HCT116 (cell line): ENCODE measurements at regions not wholly inside any gene's neighbourhood (a gene's known extent, or its start where the extent isn't known, plus 50 kb on each side); places are given as distances from the start of the nearest gene placed in this dataset.

ENCODE experiments used
- CBX3 ChIP-seq: IDR thresholded peaks from 2 replicates; pipeline ENCODE4 v1.6.1; 2012; ENCODE audit warnings: low read depth
- CEBPB ChIP-seq: IDR thresholded peaks from 2 replicates; pipeline ENCODE4 v1.6.1; 2012; ENCODE audit warnings: low read depth
- EGR1 ChIP-seq: IDR thresholded peaks from 2 replicates; pipeline ENCODE4 v1.6.1; 2012; ENCODE audit warnings: low read depth
- EZH2 ChIP-seq: fragments of 200-600 bp; sonication (generic); IDR thresholded peaks from 2 replicates; pipeline ENCODE4 v1.6.1; 2017; ENCODE audit warnings: antibody characterized with exemption, mixed run types
- EZH2phosphoT487 ChIP-seq: fragments of 200-600 bp; IDR thresholded peaks from 2 replicates; pipeline ENCODE4 v1.6.1; 2018; ENCODE audit warnings: antibody characterized with exemption, borderline replicate concordance
- JUND ChIP-seq: IDR thresholded peaks from 2 replicates; pipeline ENCODE4 v1.6.1; 2012
- POLR2A ChIP-seq: IDR thresholded peaks from 2 replicates; pipeline ENCODE4 v1.7.0; 2011; ENCODE audit warnings: borderline replicate concordance; ENCODE audit not compliant: insufficient read depth, insufficient read length; ENCODE audit errors: extremely low read depth
- POLR2AphosphoS5 ChIP-seq: IDR thresholded peaks from 2 replicates; pipeline ENCODE4 v1.6.1; 2011; ENCODE audit warnings: mild to moderate bottlenecking, low read depth, low read length, moderate library complexity
- YY1 ChIP-seq: IDR thresholded peaks from 2 replicates; pipeline ENCODE4 v1.6.1; 2011; ENCODE audit warnings: low read length, low read depth, moderate library complexity, mild to moderate bottlenecking; ENCODE audit not compliant: insufficient replicate concordance; ENCODE audit errors: extremely low read depth
- ZNF274 ChIP-seq: fragments of 200-500 bp; sonication (Bioruptor generic); IDR thresholded peaks from 2 replicates; pipeline ENCODE4 v1.6.1; 2014; ENCODE audit warnings: mild to moderate bottlenecking, low read depth, low read length, inconsistent platforms
- TF ChIP-seq, protein P1 (sequence below), 3 experiments: fragments of 200-600 bp in 1 of 3; sonication (generic) in 1 of 3; IDR thresholded peaks in 2 of 3; conservative IDR thresholded peaks in 1 of 3; 2 replicates each; pipeline ENCODE4 v1.5.1; 2012 to 2017; ENCODE audit warnings: low read depth in 2 of 3, low read length in 2 of 3, antibody characterized with exemption in 1 of 3, borderline replicate concordance in 1 of 3, control low read depth in 1 of 3, mild to moderate bottlenecking in 1 of 3, mixed read lengths in 1 of 3, mixed run types in 1 of 3, moderate library complexity in 1 of 3; ENCODE audit not compliant: insufficient read depth in 1 of 3
- TF ChIP-seq, protein P2 (sequence below): IDR thresholded peaks from 2 replicates; pipeline ENCODE4 v1.6.1; 2012; ENCODE audit warnings: low read depth
- TF ChIP-seq, protein P3 (sequence below): IDR thresholded peaks from 2 replicates; pipeline ENCODE4 v1.6.1; 2011; ENCODE audit warnings: mild to moderate bottlenecking, low read length, moderate library complexity; ENCODE audit not compliant: insufficient replicate concordance; ENCODE audit errors: extremely low read depth
- TF ChIP-seq, protein P4 (sequence below): IDR thresholded peaks from 2 replicates; pipeline ENCODE4 v1.6.1; 2012

DNA sequence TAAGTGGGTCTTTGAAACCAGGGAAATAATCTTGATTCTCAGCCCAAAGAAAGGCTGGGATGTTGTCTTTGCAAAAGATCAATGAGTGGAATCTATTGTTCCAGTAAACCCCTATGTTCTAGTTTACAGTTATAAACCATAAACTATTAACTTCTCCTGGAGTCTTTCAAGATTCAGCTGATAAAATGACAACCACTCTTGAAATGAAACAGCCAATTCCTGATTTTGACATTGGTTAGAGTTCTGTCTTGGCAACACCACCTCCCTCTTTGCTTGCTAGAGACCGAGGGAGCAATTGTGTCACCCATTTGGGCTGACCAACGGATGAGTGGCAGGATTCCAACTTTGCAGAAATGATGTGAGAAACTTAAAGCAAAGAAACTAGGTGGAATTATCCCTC lies 746.9 kb downstream of the SLC4A3 start:
- TF ChIP-seq POLR2A, result no peak
- TF ChIP-seq ZNF274, result no peak
- TF ChIP-seq, protein P1, sequence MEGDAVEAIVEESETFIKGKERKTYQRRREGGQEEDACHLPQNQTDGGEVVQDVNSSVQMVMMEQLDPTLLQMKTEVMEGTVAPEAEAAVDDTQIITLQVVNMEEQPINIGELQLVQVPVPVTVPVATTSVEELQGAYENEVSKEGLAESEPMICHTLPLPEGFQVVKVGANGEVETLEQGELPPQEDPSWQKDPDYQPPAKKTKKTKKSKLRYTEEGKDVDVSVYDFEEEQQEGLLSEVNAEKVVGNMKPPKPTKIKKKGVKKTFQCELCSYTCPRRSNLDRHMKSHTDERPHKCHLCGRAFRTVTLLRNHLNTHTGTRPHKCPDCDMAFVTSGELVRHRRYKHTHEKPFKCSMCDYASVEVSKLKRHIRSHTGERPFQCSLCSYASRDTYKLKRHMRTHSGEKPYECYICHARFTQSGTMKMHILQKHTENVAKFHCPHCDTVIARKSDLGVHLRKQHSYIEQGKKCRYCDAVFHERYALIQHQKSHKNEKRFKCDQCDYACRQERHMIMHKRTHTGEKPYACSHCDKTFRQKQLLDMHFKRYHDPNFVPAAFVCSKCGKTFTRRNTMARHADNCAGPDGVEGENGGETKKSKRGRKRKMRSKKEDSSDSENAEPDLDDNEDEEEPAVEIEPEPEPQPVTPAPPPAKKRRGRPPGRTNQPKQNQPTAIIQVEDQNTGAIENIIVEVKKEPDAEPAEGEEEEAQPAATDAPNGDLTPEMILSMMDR (IDR thresholded peaks at IDR 0.05 in 2 of 3, conservative IDR thresholded peaks at IDR 0.05 in 1 of 3; ENCODE audit: borderline replicate concordance in 1 of 3, insufficient read depth in 1 of 3, low read depth in 2 of 3, low read length in 2 of 3), result no peak
- TF ChIP-seq, protein P2, sequence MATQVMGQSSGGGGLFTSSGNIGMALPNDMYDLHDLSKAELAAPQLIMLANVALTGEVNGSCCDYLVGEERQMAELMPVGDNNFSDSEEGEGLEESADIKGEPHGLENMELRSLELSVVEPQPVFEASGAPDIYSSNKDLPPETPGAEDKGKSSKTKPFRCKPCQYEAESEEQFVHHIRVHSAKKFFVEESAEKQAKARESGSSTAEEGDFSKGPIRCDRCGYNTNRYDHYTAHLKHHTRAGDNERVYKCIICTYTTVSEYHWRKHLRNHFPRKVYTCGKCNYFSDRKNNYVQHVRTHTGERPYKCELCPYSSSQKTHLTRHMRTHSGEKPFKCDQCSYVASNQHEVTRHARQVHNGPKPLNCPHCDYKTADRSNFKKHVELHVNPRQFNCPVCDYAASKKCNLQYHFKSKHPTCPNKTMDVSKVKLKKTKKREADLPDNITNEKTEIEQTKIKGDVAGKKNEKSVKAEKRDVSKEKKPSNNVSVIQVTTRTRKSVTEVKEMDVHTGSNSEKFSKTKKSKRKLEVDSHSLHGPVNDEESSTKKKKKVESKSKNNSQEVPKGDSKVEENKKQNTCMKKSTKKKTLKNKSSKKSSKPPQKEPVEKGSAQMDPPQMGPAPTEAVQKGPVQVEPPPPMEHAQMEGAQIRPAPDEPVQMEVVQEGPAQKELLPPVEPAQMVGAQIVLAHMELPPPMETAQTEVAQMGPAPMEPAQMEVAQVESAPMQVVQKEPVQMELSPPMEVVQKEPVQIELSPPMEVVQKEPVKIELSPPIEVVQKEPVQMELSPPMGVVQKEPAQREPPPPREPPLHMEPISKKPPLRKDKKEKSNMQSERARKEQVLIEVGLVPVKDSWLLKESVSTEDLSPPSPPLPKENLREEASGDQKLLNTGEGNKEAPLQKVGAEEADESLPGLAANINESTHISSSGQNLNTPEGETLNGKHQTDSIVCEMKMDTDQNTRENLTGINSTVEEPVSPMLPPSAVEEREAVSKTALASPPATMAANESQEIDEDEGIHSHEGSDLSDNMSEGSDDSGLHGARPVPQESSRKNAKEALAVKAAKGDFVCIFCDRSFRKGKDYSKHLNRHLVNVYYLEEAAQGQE, result no peak
- TF ChIP-seq, protein P3, sequence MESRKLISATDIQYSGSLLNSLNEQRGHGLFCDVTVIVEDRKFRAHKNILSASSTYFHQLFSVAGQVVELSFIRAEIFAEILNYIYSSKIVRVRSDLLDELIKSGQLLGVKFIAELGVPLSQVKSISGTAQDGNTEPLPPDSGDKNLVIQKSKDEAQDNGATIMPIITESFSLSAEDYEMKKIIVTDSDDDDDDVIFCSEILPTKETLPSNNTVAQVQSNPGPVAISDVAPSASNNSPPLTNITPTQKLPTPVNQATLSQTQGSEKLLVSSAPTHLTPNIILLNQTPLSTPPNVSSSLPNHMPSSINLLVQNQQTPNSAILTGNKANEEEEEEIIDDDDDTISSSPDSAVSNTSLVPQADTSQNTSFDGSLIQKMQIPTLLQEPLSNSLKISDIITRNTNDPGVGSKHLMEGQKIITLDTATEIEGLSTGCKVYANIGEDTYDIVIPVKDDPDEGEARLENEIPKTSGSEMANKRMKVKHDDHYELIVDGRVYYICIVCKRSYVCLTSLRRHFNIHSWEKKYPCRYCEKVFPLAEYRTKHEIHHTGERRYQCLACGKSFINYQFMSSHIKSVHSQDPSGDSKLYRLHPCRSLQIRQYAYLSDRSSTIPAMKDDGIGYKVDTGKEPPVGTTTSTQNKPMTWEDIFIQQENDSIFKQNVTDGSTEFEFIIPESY, result no peak
- no peak for TF ChIP-seq EGR1
- no peak for TF ChIP-seq EZH2
- TF ChIP-seq POLR2AphosphoS5, result no peak
- TF ChIP-seq CBX3, result no peak
- TF ChIP-seq EZH2phosphoT487, result no peak
- TF ChIP-seq, protein P4, sequence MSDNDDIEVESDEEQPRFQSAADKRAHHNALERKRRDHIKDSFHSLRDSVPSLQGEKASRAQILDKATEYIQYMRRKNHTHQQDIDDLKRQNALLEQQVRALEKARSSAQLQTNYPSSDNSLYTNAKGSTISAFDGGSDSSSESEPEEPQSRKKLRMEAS, result no peak
- TF ChIP-seq CEBPB, result no peak
- TF ChIP-seq JUND, result no peak
- no peak for TF ChIP-seq YY1
